GM12892 (cell line): ENCODE measurements at regions not wholly inside any gene's neighbourhood (a gene's known extent, or its start where the extent isn't known, plus 50 kb on each side); places are given as distances from the start of the nearest gene placed in this dataset.
"Not testable (repeated sequence)": the region's sequence is repeated elsewhere in the genome, so short reads cannot be mapped to it uniquely, and the experiment has no call there.

ENCODE experiments used
- DNase-seq: peaks from one replicate; pipeline ENCODE4 v3.0.0; 2011; ENCODE audit not compliant: insufficient read length
- FAIRE-seq: peaks from 2 replicates; lab custom pipeline; 2011; peaks lifted over from hg19 to GRCh38; lab: Jason Lieb, UNC
- POLR2A ChIP-seq: IDR thresholded peaks from 2 replicates; pipeline ENCODE4 v1.6.1; 2011; ENCODE audit warnings: low read depth, low read length, control low read depth
- POLR2AphosphoS5 ChIP-seq: IDR thresholded peaks from 2 replicates; pipeline ENCODE4 v1.6.1; 2011; ENCODE audit warnings: low read depth, low read length, control low read depth
- TAF1 ChIP-seq: IDR thresholded peaks from 2 replicates; pipeline ENCODE4 v1.6.1; 2011; ENCODE audit warnings: low read depth, mild to moderate bottlenecking, control low read depth, low read length, borderline replicate concordance

- no peak for DNase-seq
- no peak for FAIRE-seq
- TF ChIP-seq POLR2AphosphoS5 (no peak), TAF1 (no peak), POLR2A (no peak)
These were observed 96.4 kb upstream of the ARX start for GRCh38 chrX:25112156-25112555.

DNA sequence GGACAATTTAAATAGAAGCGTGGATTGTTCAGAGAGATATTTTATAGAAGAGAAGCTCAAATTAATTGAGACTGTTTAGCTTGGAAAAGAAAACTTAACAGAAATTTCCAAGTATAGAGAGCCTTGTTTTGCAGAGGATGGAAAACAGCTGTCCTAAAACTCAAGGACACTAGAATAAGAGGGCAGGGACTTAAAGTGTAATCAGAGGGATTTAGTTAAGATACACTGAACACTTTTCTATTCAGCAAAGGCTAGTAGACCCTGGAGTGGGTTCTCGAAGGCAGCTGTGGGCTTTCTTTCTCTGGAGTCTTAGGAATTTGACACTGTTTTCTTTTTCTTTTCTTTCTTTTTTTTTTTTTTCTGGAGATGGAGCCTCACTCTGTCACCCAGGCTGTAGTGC is 92.7 kb upstream of the ARX start:
- TF ChIP-seq POLR2A (no peak), TAF1 (no peak), POLR2AphosphoS5 (no peak)
- FAIRE-seq: no peak
- no peak for DNase-seq

DNA sequence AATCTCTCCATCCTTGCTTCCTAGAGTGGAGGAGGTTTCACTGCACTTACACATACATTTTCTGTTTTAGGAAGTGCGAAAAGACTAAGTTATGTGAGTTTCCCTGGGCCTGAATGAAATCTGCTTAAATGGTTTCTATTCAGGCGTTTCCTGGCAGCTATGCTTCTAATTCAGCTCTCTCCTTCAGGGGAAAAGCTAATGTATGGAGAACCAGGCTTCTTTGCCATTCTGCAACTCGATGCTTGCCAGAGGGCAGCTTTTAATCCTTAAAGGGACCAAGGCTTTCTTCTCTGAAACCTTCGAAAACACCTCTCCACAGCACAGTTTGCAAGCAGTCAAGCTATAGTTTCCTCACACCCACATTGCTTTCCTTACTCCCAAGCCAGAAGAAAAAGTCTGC is 89.5 kb upstream of the ARX start:
- FAIRE-seq (no peak), DNase-seq (no peak)
- TF ChIP-seq POLR2A (no peak), POLR2AphosphoS5 (no peak), TAF1 (no peak)

GRCh38 chrX:25096522-25097045 is 80.8 kb upstream of the ARX start:
- no peak for DNase-seq
- TF ChIP-seq POLR2A (no peak), POLR2AphosphoS5 (no peak), TAF1 (no peak)
- FAIRE-seq: no peak

DNA sequence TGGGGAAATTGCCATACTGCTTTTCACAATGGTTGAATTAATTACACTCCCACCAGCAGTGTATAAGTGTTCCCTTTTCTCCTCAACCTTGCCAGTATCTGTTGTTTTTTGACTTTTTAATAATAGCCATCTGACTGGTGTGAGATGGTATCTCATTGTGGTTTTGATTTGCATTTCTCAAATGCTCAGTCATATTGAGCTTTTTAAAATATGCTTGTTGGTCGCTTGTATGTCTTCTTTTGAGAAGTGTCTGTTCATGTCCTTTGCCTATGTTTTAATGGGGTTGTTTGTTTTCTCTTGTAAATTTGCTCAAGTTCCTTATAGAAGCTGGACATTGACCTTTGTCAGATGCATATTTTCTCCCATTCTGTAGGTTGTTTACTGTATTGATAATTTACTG is 75.4 kb upstream of the ARX start:
- DNase-seq, FAIRE-seq: not testable (repeated sequence)

GRCh38 chrX:25084446-25084845 is 68.7 kb upstream of the ARX start:
- no peak for DNase-seq
- no peak for FAIRE-seq
- no peak for TF ChIP-seq TAF1
- TF ChIP-seq POLR2A: no peak
- TF ChIP-seq POLR2AphosphoS5: no peak

GRCh38 chrX:25083661-25084060 is 67.9 kb upstream of the ARX start:
- peak; percentile 27 for FAIRE-seq
- TF ChIP-seq POLR2A: no peak
- no peak for TF ChIP-seq TAF1
- TF ChIP-seq POLR2AphosphoS5: no peak
- no peak for DNase-seq

DNA sequence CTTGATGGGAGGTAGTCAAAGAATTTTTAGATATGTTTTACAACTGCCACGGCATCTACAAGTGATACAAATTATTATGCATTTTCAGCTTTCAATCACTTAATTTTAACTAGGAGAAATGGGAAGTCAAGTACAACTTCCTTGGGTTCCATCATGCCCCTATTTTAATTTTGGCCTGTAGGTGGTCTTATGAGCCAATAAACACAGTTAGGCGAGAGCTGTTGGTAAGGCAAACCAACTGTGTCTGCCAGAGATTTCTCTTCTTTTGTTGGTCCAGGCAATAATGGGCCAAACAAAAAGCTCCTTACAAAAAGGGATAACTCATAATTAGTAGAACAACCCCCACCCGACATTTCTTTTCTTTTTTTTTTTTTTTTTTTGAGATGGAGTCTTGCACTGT is 63.3 kb upstream of the ARX start:
- FAIRE-seq (no peak), DNase-seq (no peak)
- no peak for TF ChIP-seq TAF1
- no peak for TF ChIP-seq POLR2A
- TF ChIP-seq POLR2AphosphoS5: no peak

DNA sequence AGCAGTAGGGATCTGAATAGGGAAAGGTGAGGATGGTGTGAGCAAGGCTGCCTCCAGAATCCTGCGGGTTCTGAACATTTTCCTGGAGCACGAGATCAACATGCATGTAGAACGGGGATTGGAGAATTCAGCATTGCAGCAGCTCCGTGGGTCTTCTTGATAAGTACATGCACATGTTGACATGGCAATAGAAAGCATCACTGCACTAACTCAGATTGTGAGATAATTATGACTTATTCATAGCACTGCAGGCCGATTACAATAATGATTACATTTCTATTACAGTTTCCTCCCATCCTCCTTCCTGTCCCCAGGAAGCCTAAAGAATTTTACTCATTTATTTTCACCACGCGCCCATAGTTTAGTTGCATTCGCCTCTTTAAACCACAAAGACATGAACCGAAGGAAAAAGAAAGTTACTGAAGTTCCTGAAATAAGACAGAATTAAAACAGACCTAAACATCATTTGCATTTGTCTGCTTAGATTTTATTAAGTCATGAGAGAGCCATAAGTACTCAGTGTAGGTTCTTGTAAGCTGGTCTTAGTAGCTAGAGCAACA is 61.3 kb upstream of the ARX start:
- DNase-seq (no peak), FAIRE-seq (no peak)
- TF ChIP-seq POLR2AphosphoS5 (no peak), POLR2A (no peak), TAF1 (no peak)

DNA sequence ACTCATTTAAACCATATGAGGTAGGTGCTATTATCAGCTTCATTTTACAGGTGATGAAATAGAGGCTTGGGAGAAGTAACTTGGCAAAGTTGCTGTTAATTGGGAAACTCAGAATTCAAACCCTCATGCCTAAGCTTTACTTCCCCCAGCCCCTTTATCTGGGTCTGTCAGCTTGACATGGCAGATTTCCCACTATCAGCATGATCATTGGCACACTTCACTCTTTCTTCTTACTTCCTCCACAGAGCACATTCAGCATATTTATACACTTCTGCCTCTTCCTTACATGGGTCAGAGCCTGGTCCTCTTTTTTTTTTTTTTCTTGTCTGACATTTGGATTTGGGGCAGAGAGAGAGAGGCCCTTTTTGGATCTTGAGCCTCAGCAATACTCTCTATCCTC is 56.5 kb upstream of the ARX start:
- TF ChIP-seq POLR2AphosphoS5 (no peak), TAF1 (no peak), POLR2A (no peak)
- FAIRE-seq (no peak), DNase-seq (no peak)

DNA sequence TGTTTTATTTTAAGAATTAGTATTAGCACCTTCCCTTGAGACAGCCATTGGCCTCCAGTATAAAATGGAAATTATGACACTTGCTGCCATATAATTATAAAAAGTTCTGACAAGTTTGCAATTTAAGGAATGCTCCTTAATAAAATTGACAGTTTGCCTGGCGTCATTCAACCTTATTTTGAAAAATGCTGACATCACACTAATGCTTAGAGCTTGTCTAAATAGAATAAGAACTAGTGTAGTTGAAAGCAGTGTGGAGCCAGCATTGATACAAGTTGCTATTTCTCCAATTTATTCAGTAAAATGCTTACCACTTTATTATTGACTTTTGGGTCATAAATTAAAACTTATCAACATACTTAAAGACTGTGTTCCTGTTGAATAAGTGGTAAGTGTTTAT is 54.3 kb upstream of the ARX start:
- TF ChIP-seq POLR2A: no peak
- no peak for TF ChIP-seq POLR2AphosphoS5
- TF ChIP-seq TAF1: no peak
- DNase-seq: no peak
- no peak for FAIRE-seq

DNA sequence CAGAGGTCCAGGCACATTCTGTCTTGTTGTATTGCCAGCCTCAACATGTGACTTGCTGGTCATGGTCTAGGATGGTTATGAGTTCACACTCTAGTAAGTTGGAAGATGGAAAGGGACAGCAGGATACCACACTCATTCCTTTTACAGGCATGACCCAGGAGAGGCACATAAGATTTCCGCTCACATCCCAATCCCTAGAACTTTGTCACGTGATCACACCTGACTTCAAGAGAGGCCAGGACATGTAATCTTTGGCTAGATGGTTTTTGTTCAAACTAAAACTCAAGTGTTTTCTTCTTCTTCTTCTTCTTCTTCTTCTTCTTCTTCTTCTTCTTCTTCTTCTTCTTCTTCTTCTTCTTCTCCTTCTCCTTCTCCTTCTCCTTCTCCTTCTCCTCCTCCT is 53.4 kb upstream of the ARX start:
- DNase-seq (no peak), FAIRE-seq (no peak)
- TF ChIP-seq TAF1 (no peak), POLR2AphosphoS5 (no peak), POLR2A (no peak)
